ENCODE measurements at regions not wholly inside any gene's neighbourhood (a gene's known extent, or its start where the extent isn't known, plus 50 kb on each side); places are given as distances from the start of the nearest gene placed in this dataset.

- DNase-seq, result no peak
These were observed 250.7 kb upstream of the NOX3 start for GRCh38 chr6:155706341-155706740.

- DNase-seq, result no peak
These were observed 245.7 kb upstream of the NOX3 start for GRCh38 chr6:155701342-155701741.

DNA sequence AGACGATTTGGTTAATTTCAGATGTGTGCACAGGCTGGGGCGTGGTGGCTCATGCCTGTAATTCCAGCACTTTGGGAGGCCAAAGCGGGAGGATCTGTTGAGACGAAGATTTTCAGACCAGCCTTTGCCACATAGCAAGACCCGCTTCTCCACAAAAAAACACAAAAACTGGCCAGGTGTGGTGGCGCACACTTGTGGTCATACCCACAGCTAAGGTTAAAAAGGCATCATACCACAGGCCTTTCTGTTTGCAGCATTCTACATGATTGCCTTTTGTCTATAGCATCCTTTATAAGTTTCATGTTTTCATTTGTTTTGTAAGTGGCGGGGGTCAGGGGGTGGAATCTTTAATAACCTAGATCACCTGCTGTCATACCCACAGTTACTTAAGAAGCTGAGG lies 239.9 kb upstream of the NOX3 start:
- no peak for DNase-seq

- no peak for DNase-seq
These were observed 238.8 kb upstream of the NOX3 start for GRCh38 chr6:155694419-155694790.

- DNase-seq, result no peak
These were observed 238.2 kb upstream of the NOX3 start for GRCh38 chr6:155693573-155694418.

DNA sequence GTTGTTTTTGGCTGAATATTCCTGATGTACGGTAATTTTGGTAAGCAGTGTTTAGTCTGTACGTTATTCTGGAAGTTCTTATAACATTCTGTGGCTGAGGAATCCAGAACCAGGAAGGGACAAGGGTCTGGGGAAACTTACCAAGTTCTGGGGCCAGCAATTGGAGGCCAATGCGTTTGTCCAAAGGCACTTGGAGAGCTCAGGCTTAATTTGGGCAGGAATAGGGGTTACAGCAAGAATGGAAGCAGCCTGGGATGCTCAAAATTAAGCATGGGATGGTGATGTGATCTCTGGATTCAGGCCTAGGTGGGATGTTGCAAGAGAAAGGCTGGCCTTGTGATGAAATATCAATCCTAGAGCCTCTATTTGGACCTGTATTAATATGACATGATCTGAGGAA lies 235.2 kb upstream of the NOX3 start:
- no peak for DNase-seq

DNA sequence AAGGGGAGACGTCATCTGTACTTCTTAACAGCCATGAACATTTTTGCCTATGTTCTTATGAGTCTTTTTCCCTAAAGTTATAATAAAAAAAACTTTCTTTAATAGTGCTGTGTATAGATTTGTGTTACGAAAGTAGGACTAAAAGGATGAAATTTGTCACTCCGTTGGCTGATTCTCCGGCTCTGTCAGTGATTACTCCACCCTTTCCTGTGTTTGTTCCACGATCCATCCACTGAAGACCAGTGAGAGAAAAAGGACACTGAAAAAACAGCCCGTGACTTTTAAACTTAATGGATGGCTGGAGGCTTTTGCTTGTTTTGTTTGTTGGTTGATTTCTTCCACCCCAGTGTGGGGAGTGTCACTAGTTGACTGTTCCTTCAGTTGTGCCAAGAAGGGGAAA lies 232.0 kb upstream of the NOX3 start:
- no peak for DNase-seq

GRCh38 chr6:155684416-155685196 lies 229.0 kb upstream of the NOX3 start:
- no peak for DNase-seq

GRCh38 chr6:155678361-155678760 lies 222.7 kb upstream of the NOX3 start:
- no peak for DNase-seq

GRCh38 chr6:155676346-155676745 lies 220.7 kb upstream of the NOX3 start:
- no peak for DNase-seq

DNA sequence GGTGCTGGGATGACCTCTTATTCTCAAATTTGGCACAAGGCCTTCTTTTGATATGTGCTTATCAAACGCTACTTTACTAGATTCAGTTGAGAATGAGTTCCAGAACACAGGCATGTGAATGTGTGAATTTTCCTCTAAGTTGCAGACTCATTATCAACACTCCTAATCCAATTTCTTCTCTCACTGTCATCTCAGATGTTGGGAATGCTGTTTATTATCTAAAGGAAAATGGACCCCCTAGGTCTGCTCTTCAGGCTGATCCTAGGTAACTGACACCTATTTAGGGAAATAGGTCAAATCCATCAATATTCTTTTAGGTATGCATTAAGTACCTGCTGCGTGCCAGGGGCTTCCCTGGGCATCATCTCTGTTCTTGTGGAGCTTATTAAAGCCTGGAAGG lies 215.0 kb upstream of the NOX3 start:
- DNase-seq, result no peak

- no peak for DNase-seq
These were observed 204.8 kb upstream of the NOX3 start for GRCh38 chr6:155660251-155660977.

DNA sequence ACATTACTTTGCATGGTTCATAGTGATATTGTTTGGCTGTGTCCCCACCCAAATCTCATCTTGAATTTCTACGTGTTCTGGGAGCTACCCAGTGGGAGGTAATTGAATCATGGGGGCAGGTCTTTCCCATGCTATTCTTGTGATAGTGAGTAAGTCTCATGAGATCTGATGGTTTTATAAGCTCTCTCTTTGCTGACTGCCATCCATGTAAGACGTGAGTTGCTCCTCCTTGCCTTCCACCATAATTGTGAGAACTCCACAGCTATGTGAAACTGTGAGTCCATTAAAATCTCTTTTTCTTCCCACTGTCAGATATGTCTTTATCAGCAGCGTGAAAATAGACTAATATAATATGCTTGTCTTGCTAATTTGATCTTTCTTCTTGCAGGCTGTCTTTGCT lies 200.4 kb upstream of the NOX3 start:
- no peak for DNase-seq

GRCh38 chr6:155654474-155654873 lies 198.8 kb upstream of the NOX3 start:
- no peak for DNase-seq

- DNase-seq, result no peak
These were observed 192.7 kb upstream of the NOX3 start for GRCh38 chr6:155648301-155648700.

DNA sequence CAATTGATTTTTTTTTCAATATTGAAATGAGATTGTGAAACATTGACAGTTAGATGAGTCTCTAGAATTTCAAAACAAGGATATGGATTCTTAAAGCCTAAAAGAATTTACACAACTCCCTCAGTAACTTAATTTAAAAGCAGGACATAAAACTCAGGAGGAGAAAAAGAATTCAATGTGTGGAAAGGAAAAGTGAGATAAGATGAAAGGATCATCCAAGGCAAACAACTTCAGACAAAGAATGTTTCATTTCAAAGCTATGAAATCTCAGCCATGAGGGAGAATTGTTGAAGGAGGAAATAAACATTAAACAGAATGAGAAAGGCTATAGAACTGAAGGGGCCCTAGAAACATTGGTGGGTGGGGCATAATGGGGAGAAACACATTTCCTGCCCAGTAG lies 191.7 kb upstream of the NOX3 start:
- no peak for DNase-seq

DNA sequence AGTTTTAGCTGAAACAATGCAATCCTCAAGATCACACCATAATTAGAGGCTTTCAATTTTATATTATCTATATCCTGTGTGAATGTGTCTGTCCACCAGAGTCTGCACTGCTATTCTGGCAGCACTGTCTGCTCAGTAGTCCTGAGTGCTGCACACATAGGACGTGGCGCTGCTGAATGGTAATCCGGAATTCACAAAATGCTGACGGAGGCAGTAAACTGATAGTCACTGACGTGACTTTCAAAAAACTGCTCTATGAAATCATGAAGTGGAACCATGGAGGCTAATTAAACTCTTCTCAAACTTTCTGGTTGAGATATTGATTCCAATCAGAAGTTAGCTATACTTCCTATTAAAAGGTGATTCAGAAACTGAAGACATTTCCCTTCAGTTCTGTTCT lies 190.8 kb upstream of the NOX3 start:
- no peak for DNase-seq

- no peak for DNase-seq
These were observed 189.7 kb upstream of the NOX3 start for GRCh38 chr6:155645325-155645724.

DNA sequence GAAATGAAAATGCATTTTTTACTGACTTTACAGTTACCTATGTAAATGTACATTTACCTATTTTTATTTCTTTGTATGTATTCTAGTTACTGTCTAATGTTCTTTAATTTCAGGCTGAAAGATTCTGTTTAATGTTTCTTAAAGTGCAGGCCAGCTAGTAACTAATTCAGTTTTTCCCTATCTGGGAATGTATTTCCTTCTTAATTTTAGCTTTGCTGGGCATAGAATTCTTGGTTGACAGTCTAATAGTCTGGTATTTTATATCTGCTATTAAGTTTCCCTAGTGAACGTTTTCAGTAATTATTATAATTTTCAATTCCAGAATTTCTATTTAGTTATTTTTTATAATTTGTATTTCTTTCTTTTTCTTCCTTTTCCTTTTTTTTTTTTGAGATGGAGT lies 186.0 kb upstream of the NOX3 start:
- DNase-seq, result no peak

GRCh38 chr6:155638200-155638599 lies 182.6 kb upstream of the NOX3 start:
- no peak for DNase-seq

- no peak for DNase-seq
These were observed 179.8 kb upstream of the NOX3 start for GRCh38 chr6:155635416-155635815.

GRCh38 chr6:155630085-155630484 lies 174.4 kb upstream of the NOX3 start:
- DNase-seq, result no peak

GRCh38 chr6:155629652-155630051 lies 174.0 kb upstream of the NOX3 start:
- no peak for DNase-seq

DNA sequence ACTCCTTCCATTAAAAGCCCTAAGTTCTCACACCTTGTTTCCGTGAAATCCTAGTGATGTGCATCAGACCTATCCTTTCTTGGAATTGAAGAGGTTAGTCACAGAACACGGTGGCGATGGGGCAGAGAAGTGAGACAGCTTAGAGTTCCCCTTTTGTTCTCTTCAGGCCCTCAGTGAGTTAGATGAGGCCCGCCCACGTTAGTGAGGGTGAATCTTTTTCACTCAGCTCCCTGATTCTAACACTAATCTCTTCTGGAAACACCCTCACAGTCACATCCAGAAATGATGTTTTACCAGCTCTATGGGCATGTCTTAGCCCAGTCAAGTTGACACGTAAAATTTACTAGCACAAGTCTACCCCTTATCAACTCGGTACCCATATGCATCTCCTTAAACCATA lies 172.7 kb upstream of the NOX3 start:
- DNase-seq, result peak; percentile 26 to 43

Data from stimulated activated CD4-positive, alpha-beta T cell treated with anti-CD3 and anti-CD28 coated beads, Interleukin-2, amount 100 ng/mL, for 48 hours (primary cell).